CD4-positive, alpha-beta T cell treated with Interleukin-17A for 1 hour (primary cell): ENCODE measurements at regions not wholly inside any gene's neighbourhood (a gene's known extent, or its start where the extent isn't known, plus 50 kb on each side); places are given as distances from the start of the nearest gene placed in this dataset.

Experiments
- DNase-seq: peaks from one replicate; pipeline ENCODE4 v3.0.0-alpha.2; 2020

DNA sequence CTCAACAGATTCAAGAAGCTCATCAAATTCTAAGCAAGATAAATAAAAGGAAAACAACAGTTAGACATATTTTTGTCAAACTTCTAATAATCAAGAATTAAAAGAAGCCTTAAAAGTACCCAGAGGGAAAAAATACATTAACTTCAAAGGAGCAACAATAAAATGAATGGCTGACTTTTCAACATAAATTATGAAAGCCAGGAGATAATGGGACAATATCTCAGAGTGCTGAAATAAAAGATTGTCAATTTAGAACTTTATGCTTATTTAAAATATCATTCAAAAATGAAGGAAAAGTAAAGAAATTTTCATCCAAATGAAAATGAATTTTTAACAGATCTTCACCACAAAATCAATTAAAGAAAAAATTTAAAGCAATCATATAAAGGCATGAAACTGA is 108.5 kb upstream of the IL6 start:
- DNase-seq = no peak

DNA sequence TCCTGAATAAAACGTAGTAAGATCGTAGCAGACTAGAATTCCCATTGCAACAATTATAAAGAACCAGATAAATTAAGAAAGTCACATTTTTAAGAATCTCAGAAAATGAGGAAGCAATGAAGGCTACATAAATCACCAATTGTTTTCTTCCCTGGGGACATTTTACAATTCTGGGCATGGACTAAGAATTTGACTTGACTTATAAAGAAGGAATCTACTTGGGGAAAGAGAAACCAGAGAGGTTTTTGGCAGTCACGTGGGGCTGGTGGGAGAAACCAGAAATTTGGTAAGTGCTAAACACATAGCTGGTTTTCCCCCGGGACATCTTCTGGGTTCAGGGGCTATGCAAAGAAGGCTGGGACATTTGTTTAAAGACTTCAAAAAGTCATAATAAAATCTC is 109.8 kb upstream of the IL6 start:
- no peak for DNase-seq

DNA sequence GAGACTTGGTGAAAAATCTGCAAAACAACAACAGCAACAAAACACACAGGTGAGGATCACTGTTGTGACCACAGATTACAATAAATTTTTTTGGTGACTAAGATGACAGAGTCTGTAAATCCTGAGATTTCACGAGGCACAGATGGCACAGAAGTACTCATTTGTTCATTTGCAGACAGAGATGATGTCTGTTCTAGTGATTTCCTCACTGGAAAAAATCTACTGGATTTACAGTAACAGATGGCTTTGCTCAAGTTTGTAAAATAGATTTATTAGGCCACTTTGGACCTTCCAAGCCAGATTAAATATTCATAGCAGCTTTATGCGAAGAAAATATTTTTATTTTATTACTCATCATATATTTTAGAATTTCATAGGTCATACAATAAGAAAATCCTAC is 113.5 kb upstream of the IL6 start:
- no peak for DNase-seq

DNA sequence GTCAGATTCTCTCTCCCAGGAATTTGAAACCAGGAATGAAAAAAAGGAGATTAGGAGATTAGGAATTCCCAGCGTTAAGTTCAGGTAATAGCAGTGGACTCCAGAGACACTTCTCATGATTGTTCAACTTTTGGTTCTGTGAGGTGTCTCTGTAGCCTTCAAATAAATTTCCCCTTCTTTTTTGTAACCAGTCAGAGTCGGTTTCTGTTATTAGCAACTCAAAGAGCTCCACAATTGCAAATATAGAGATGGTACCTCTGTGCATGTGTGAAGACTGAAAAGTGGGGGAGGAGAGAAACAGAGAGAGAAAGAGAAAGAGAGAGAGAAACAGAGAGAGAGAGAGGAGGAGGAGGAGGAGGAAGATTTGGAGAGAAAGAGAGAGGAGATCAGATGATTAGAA is 112.8 kb upstream of the STEAP1B start:
- DNase-seq = no peak

DNA sequence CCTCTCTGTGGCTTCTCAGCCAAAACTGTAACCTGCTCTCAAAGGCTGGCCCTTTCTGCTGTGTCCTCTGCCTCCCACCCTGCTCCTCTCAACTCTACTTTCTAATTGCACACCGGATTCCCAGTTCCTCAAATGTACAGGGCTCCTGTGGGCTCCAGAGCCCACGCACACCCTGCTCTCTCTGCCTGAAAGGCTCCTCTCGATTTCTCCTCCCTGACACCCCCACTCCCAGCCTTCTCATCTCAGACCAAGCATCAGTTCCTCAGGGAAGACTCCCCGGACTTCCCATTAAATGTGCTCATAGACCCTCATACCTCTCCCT is 111.7 kb upstream of the STEAP1B start:
- no peak for DNase-seq

DNA sequence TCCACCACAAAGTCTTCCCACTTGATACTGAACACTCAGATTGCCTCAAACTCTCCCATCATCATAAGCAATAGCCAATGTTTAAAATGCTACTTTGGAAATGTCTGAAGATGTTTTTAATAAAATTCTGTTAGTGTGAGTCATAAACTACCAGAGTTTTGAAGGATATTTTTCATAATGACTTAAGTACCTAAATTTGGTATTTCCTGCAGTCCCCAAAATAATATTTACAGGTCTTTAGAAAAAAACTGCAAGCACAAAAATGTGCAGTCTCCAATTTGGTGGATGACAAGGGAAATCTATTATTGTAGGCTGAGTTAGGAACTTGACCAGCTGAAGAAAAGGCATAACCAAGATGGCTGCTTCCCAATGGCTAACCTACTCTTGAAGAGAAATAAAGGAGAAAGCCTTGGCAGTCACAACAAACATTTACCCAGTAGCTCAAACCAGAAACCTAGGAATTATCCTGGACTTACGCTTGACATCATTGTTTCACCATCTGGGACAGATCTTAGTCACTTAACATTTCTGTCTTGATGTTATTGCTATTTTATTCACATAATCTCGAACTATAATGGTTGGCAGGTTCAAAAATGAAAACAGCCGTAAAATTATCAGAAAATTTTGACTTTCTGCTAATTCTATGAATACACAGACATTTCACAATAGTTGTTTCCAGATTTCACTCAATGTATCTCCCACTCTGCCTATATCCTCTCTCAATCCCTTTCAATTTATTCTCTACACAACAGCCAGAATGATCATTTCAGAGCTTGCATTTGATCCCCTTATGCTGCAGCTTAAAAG is 111.2 kb upstream of the STEAP1B start:
- DNase-seq = no peak

DNA sequence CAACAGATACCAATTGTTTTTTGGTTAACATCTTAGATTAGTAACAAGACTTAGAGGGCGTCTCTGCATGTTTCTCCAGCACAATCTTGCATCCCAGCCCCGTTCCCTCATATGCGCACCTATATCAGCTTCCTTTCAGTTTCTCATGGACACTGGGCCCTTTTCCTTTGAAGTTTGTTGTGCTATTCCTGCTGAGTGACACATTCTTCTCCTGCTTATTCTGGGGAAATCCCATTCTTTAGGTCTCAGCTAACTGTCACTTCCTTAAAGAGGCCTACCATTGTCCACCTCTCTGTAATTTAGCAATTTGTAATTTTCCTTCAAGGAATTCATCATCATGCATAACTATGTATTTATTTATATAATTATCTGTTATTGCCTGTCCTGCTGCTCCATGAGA is 110.3 kb upstream of the STEAP1B start:
- no peak for DNase-seq

DNA sequence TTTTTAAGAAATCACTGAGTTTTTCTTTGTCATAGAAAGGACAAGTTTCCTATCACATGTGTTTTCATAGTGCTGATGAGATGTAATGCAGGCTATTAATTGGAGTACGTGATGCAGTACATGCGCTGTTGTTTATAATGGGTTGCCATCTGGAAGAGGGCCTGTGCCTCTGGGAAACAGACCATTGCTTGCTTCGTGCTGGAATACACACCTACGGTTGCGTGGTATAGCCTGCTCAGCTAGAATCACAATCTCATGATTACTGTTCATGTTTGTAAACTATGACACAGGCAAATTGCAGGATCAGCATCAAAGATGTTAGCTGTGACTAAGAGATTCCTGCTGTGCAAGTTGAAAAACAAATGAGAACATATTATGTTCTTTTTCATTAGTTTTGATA is 107.2 kb upstream of the STEAP1B start:
- DNase-seq = no peak

DNA sequence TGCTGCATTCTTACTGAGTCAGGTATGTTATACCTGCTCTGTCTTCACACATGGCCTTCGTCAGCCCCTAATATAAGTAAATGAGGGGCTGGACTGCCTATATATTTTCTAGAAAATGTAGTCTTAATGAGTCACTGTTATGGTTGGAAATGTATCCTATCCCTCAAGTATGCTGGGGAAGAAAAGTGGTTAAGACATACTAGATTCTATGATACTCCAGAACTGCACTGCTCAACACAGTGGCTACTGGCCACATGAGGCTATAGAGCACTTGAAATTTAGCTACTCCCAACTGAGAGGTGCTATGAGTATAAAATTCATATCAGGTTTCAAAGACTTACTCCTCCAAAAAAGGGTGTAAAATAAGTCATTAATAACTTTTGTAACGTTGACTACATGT is 104.3 kb upstream of the STEAP1B start:
- DNase-seq = no peak

DNA sequence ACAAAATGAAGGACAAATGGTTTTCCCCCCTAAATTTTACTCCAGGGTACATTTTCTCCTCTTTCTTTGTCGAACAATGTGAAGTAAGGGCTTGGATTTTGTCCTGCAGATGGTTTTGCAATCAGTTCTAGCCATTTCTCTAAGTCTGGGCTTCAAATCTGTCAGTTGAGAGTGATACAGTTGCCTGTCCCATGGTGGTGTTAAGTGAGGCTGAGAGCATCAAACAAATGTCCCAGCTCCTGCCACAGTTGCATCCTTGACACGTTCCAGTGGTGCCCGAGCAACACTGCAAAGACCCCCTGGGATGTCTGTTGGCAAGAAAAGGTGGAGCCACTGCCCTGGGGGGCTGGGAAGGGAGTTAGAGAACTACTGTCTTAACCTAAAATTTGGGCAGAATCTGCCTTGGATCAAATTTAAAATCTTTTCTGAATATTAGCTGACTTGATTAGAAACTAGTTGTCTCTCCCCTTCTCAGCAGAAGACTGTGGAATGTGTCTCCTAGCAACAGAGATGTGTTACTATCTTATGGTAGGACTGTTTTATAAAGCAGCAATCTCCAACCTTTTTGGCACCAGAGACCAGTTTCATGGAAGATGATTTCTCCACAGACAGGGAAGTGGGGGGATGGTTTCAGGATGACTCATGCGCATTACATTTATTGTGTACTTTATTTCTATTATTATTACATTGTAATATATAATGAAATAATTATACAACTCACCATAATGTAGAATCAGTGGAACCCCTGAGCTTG is 102.0 kb upstream of the STEAP1B start:
- no peak for DNase-seq

DNA sequence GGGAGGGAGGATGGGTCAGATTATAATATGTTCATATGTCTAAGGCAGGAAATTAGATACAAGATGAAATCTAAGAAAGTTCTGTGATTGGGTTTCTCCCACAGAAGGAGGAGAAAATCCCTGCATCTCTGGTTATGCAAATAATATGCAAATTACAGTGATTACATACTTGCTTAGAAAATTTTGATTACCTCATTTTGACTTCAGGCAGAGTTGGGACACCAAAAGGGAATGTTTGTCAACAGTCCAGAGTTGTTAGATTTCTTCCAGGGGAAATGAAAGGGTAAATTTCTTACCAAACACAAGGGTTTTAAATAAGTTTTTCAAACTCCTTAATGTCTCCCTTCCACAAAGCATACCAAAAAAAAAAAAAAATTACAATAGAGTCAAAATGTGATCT is 101.4 kb upstream of the STEAP1B start:
- no peak for DNase-seq

DNA sequence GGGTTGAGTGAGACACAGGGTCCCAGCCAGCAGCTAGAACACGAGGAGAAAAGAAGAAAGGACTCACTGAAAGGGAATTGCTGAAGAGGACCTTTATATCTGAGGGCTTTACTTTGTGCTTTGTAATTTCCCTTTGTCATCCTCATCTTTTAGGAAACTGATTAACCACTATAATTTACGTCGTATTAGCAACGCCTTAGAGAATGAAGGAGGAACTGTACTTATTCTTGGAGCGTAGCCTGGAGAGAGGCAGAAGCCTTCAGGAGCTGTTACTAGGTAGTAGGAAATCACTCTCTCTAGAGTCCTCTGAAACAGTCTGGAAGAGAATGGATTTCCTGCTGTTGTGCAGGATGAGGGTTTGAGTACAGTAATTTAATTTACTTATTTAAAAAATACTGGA is 101.0 kb upstream of the STEAP1B start:
- DNase-seq = no peak

DNA sequence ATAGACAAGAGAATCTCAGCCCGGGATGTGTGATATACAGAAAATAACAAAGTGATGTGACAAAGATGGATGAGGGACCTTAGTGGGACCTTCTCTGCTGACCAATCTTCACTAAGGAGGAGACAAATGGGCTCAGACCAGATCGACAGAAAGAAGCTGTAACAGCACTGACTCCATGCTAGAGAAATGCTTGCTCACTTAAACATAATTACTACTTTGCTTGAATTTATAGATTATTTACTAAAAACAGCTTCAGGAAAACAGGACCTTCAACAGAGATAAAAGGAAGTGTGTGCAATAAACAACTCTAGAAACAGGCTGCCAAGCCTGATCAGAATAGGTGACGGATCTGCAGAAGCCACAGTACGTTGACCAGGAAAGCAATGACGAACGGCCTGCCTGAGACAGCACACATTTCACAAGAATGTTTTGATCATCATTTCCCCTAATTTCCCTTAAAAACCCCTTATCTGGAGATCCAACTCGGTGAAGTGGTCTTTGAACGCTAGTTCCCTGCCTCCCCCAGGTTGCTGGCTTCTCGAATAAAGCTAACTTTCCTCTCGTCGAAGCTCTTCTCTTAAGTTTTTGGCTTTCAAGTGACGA is 98.4 kb upstream of the STEAP1B start:
- no peak for DNase-seq

DNA sequence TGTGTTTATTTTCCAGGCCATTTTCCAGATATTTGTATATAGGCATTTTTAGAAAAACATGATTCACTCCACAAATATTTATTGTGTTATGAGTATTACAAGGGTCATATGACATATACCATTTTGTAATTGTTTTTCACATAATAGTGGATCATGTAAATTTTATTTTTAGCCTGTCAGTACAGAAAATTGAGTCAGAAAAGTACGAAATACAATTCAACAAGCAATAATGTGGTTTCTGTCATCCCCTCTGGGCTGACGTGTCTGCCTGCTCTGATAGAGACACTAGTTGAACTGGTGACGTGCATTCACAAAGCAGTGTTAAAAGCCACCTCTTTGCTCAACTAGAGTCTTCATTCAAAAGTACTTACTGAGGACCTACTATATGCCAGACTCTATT is 97.9 kb upstream of the STEAP1B start:
- no peak for DNase-seq

DNA sequence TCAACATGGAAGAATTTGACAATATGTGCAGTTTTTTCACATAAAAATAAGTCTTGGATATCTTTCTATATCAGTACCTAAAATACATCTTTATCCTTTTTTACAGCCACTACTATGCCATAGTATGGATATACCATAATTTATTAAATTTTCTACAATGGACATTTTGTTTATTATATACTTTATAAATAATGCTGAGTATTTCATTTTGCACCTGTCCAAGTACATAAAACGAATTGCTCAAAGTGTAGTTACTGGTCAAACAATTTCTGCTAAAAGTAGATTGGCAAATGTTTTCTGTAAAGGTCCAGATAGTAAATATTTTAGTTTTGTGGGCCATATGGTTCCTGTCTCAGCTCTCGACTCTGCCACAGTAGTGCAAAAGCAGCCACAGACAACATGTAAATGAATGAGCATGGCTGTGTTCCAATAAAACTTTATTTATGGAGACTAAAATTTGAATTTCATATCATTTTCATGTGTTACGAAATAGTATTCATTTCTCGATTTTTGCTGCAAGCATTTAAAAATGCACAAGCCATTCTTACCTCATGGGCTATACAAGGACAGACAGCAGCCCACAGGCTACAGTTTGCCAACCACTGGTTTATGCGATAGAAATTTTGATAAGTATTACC is 96.9 kb upstream of the STEAP1B start:
- no peak for DNase-seq

DNA sequence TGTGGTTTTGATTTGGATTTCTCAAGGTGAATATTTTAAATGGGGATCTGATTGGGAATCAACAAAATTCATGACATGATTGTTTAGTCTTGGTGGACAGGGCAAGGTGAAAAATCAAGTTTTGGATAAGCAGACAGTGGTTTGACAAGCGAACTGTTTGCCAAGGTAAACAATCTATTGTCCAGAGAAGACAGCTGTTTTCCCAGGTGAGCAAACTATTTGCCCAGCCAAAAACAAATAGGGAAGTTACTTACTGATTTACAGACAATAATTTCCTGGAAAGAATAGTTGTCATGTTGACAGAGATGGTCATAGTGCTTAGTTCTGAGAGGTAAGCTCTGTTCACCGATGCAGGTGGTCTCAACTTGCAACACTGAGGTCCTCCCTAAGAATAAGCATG is 94.0 kb upstream of the STEAP1B start:
- no peak for DNase-seq

DNA sequence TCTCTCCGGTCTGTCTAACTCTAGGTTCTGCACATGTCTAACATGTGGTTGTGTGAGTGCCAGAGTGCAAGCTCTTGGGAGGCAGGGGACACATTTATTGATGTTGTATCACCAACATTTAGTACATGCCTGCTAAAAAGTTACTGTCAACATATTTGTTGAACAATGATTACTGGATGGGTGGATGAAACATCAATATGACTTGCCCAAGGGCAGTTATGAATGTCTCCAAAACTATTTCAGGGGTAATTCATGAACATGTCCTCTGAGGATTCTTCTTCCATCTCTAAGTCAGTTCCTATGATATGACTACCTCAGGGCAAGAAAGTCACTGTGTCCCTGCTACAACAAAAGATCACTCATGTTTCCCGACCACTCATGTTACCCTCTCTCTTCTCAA is 91.3 kb upstream of the STEAP1B start:
- no peak for DNase-seq

DNA sequence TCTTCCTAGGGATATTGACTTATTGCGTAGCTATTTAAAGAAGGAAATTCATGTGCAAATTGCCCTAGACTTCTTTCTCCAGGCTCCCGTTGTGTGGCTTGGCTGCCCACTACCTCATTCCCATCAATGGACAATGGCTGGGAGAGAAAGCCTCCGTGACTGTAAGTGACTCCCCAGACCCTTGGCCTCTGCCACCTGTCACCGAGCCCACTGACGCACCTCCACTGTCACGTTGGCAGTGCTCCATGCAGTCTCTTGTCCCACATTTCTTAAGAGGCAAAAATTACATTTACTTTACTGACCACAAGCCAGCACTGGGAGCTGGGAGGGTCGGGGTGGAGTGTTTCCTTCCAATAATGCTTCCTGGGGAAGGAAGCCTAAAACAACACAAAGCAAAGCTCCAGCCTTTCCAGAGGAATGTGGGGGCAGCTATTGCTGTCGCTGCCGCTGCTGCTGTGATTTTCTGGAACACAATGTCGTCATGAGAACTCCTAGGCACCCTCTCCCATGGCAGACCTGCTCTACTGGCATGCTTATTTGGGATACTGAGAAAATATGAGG is 89.7 kb upstream of the STEAP1B start:
- no peak for DNase-seq

DNA sequence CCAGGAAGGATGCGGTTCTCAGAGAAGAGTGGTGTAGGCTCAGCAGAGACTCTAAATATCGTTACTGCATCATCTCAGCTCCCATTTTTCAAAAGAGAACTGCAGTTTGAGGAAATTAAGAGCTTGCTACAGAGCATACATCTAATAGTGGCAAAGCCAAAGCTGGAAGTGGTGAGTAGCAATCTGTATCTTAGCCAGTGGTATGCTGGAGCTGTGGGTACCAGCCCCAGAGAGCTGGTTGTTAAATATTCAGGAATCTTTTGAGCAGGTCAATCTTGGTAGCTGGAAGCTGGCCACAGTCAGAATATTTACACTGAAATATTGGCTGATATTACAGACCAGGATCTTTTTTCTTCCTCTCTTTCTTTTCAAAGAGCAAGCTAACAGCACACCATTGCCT is 88.4 kb upstream of the STEAP1B start:
- DNase-seq = no peak

DNA sequence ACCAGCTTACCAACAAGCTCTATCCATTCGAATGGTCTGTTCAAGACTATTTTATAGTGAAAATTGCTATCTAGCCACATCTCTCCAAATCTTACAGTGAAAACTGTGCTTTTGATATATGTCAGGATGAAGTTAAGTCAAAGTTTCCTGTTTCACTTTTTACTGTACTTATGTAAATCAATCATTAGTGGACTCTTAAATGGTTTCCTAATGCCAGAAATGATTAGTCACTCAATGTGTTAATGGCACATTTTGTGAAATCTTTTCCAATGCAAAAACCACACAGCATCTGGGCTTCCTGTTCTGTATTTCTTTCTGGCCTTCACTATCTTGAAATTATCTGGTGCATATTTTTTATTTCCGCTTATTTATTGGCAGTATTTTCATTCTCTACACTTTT is 87.3 kb upstream of the STEAP1B start:
- no peak for DNase-seq

DNA sequence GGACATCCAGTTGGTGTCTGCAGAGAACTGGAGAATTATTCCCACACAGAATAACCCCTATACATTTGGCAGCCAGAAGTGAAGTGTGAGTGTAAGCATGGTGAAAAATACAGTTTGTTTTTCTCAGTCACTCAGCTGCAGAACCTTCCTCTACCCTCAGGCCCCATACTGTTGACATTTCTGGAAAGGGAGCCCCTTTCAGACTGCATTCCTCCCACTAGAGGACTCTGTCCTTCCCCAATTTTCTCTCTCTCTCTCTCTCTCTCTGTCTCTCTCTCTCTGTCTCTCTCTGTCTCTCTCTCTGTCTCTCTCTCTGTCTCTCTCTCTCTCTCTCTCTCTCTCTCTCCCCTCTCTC is 86.8 kb upstream of the STEAP1B start:
- DNase-seq = no peak

DNA sequence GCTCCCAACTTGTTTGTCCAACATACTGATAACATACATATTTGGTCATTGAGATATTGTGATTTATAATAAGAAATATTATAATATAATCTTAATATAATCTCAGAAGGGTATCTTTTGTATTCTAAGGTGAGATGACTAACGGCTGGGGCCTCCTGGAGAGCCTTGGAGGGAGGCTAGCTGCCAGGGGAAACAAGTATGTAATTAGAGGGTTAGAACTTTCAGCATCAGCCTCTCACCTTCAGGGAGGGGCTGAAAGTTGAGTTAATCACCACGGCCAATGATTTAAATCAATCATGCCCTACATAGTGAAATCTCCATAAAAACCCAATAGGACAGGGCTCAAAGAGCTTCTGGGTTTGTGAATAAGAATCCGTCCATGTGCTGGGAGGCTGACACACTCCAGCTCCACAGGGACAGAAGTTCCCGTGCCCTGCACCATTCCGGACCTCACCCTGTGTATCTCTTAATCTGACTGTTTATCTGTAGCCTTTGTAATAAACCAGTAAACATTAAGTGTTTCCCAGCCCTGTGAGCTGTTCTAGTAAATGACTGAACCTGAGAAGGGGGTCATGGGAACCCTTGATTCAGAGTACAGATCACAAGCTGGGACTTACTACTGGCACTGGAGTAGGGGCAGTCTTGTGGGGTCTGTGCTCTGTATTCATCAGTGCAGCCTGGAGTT is 86.3 kb upstream of the STEAP1B start:
- no peak for DNase-seq

DNA sequence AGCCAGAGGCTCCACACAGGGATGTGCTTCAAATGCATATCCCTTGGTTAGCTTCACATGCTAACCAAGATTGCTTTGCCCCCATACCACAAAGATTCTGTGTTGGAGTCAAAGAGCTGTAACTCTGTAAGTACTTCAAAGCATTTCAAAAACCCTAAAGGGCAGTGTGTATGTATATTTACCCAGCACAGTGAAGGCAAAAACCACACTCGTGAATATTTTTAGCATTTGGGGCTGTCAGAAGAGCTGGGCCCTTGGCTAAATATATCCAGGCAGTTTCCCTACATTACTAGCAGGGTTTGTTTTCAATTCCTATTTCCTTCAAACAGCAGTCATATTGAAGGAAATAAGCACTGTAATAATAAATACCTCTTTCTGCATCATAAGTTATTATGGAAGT is 84.2 kb upstream of the STEAP1B start:
- DNase-seq = no peak
